ENCODE measurements at regions not wholly inside any gene's neighbourhood (a gene's known extent, or its start where the extent isn't known, plus 50 kb on each side); places are given as distances from the start of the nearest gene placed in this dataset.

DNA sequence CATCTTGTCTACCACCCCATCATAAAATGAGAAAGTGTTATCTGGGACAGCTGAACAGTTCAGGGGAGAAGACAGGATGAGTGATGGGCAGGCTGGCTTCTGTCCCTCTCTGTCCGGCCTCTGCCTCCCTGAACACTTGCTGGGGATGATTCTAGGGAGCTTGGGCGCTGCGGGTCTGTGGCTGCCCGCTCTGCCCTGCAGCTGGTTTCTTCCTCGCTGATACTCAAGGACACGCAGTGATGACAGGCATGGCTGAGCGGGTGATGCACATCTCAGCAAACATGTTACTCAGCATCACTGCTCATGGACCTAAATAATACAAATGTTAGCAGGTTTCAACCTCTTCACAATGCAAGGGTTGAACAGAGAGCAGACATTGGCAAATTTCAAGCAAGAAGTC lies 161.1 kb downstream of the TMEM18 start:
- H4K20me1 ChIP-seq (ENCODE audit: insufficient read depth) = no peaks in the 10 kb centered on the region
- BruUV-seq (replicated peaks) = no TSS peak
- no peaks in the 10 kb centered on the region for H3K36me3 ChIP-seq (ENCODE audit: low read depth)
- H3F3A ChIP-seq (ENCODE audit: insufficient read depth, low read depth) = no peaks in the 10 kb centered on the region
- no peaks in the 10 kb centered on the region for H3K9me3 ChIP-seq (ENCODE audit: insufficient read depth, low read depth)
- no peak overlapping the region for H2AFZ ChIP-seq
- ChIA-PET CTCF (no interaction called here), POLR2A (ENCODE audit: unreplicated experiment) (no interaction called here)
- no peak for TF ChIP-seq EZH2 (IDR thresholded peaks at IDR 0.05; ENCODE audit: low read depth)
- TF ChIP-seq, protein P1, sequence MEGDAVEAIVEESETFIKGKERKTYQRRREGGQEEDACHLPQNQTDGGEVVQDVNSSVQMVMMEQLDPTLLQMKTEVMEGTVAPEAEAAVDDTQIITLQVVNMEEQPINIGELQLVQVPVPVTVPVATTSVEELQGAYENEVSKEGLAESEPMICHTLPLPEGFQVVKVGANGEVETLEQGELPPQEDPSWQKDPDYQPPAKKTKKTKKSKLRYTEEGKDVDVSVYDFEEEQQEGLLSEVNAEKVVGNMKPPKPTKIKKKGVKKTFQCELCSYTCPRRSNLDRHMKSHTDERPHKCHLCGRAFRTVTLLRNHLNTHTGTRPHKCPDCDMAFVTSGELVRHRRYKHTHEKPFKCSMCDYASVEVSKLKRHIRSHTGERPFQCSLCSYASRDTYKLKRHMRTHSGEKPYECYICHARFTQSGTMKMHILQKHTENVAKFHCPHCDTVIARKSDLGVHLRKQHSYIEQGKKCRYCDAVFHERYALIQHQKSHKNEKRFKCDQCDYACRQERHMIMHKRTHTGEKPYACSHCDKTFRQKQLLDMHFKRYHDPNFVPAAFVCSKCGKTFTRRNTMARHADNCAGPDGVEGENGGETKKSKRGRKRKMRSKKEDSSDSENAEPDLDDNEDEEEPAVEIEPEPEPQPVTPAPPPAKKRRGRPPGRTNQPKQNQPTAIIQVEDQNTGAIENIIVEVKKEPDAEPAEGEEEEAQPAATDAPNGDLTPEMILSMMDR (conservative IDR thresholded peaks at IDR 0.05) = no peak
- no peak overlapping the region for H3K4me3 ChIP-seq
- H3K79me2 ChIP-seq (ENCODE audit: low read depth) = no peaks in the 10 kb centered on the region
- intact Hi-C loops (cut with micrococcal nuclease; ENCODE audit: unreplicated experiment) = no loop called here
- no peak for DNase-seq
- H3K27me3 ChIP-seq (ENCODE audit: insufficient read depth, low read depth) = peaks cover 12% of the 10 kb centered on the region
- H3K4me2 ChIP-seq = no peak overlapping the region
- no peak overlapping the region for H3K27ac ChIP-seq
- no peaks in the 10 kb centered on the region for H3K9me2 ChIP-seq (ENCODE audit: insufficient read depth)
- H3K4me1 ChIP-seq (replicated peaks; ENCODE audit: insufficient read depth) = no peaks in the 10 kb centered on the region

DNA sequence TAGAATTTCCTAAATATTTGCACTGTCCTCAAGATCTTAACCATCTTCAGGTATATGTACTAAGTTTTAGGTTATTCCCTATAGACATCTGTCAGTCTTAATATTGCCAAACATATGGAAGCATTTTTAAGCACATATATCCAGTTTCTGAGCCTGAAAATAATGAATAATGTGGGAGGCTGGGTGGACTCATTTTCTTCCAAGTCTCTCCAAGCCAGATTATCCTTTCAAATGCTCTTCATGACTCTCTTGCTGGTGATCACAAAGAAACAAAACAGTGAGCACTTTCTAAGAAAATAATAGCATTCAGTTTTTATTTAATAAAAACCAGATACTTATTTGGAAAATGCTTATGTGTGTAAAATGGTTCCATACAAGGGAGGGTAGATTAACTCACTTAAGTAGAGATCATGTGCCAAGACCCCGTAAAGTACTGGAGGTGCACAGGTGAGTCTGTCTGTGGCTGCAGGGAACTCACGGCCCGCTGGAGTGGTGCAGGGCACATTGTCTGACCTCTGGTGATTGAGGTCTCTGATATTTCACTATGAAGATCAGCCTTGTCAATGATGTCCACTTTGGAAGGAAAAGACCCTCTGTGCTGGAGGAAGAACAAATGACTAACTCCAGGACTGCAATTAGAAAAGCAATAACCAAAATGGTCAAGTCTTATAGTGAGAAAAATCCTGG lies 161.6 kb downstream of the TMEM18 start:
- H3K4me2 ChIP-seq = no peak overlapping the region
- no peaks in the 10 kb centered on the region for H3K4me1 ChIP-seq (replicated peaks; ENCODE audit: insufficient read depth)
- H3K9me2 ChIP-seq (ENCODE audit: insufficient read depth) = no peaks in the 10 kb centered on the region
- BruUV-seq (replicated peaks) = no TSS peak
- ChIA-PET CTCF (no interaction called here), POLR2A (ENCODE audit: unreplicated experiment) (no interaction called here)
- no peaks in the 10 kb centered on the region for H3K79me2 ChIP-seq (ENCODE audit: low read depth)
- H3F3A ChIP-seq (ENCODE audit: insufficient read depth, low read depth) = no peaks in the 10 kb centered on the region
- no peak overlapping the region for H3K27ac ChIP-seq
- no peak overlapping the region for H2AFZ ChIP-seq
- intact Hi-C loops (cut with micrococcal nuclease; ENCODE audit: unreplicated experiment) = no loop called here
- TF ChIP-seq, protein P1 (conservative IDR thresholded peaks at IDR 0.05) = no peak
- no peak for TF ChIP-seq EZH2 (IDR thresholded peaks at IDR 0.05; ENCODE audit: low read depth)
- H4K20me1 ChIP-seq (ENCODE audit: insufficient read depth) = no peaks in the 10 kb centered on the region
- no peak for DNase-seq
- H3K36me3 ChIP-seq (ENCODE audit: low read depth) = no peaks in the 10 kb centered on the region
- peaks cover 12% of the 10 kb centered on the region for H3K27me3 ChIP-seq (ENCODE audit: insufficient read depth, low read depth)
- no peaks in the 10 kb centered on the region for H3K9me3 ChIP-seq (ENCODE audit: insufficient read depth, low read depth)
- H3K4me3 ChIP-seq = no peak overlapping the region

DNA sequence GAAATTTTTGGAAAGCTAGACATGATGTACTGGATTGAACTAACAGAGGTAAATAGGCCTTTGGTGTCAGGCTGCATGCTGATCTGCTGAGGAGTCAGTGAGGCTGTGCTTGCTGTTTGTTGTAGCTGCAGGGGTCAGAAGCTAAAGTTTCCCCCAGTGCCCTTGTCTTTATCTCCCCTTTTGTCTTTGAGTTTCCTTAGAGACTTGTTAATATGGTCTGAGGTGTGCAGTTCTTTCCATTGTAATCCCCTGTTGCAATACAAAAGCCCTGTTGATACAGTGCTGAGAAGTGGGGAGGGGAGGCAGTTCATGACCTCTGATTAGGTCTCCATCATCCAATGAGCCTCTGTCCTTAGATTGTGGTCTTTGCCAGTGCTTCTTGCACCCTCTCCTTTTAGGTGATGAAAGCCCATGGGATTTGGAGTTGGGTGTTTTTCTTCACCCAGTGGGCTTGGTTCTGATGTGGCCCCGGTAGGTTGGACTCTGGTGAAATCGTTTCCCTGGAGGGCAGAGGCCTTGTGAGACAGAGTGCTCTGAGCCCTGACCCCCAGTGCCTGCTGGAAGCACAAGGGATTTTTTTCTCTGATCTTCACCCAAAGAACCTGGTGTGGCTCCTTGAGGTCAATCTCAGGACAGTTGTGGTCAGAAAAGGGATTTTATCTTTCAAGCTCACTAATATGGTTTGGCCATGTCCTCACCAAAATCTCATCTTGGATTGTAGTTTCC lies 163.1 kb downstream of the TMEM18 start:
- no peaks in the 10 kb centered on the region for H3F3A ChIP-seq (ENCODE audit: insufficient read depth, low read depth)
- H3K9me3 ChIP-seq (ENCODE audit: insufficient read depth, low read depth) = no peaks in the 10 kb centered on the region
- H3K27ac ChIP-seq = no peak overlapping the region
- peaks cover 12% of the 10 kb centered on the region; the same call in 1 of the 2 replicates for H3K27me3 ChIP-seq (ENCODE audit: insufficient read depth, low read depth)
- H4K20me1 ChIP-seq (ENCODE audit: insufficient read depth) = no peaks in the 10 kb centered on the region
- H3K4me1 ChIP-seq (replicated peaks; ENCODE audit: insufficient read depth) = no peaks in the 10 kb centered on the region
- H3K79me2 ChIP-seq (ENCODE audit: low read depth) = no peaks in the 10 kb centered on the region
- CTCF ChIA-PET = no interaction called here
- no peaks in the 10 kb centered on the region for H3K36me3 ChIP-seq (ENCODE audit: low read depth)
- intact Hi-C loops (cut with micrococcal nuclease; ENCODE audit: unreplicated experiment) = no loop called here
- POLR2A ChIA-PET (ENCODE audit: unreplicated experiment) = no interaction called here
- no peaks in the 10 kb centered on the region for H3K9me2 ChIP-seq (ENCODE audit: insufficient read depth)
- H3K4me2 ChIP-seq = no peak overlapping the region
- TF ChIP-seq EZH2 (IDR thresholded peaks at IDR 0.05; ENCODE audit: low read depth) = no peak
- TF ChIP-seq, protein P1 (conservative IDR thresholded peaks at IDR 0.05) = no peak
- H3K4me3 ChIP-seq = no peak overlapping the region
- no peak overlapping the region for H2AFZ ChIP-seq
- no TSS peak for BruUV-seq (replicated peaks)
- no peak for DNase-seq
